Smooth muscle cell (in vitro differentiated cells): ENCODE measurements at regions not wholly inside any gene's neighbourhood (a gene's known extent, or its start where the extent isn't known, plus 50 kb on each side); places are given as distances from the start of the nearest gene placed in this dataset.

Experiments used
- DNase-seq: peaks from one replicate; lab custom pipeline; 2025; ENCODE audit not compliant: unreplicated experiment; lab: John Stamatoyannopoulos, UW
- H2AFZ ChIP-seq: fragments of 200-600 bp; sonication (generic); 2 replicates; pipeline ENCODE4 v1.6.0; 2016; ENCODE audit warnings: antibody characterized with exemption, low read depth, mild to moderate bottlenecking
- H3F3A ChIP-seq: fragments of 200-600 bp; sonication (generic); 2 replicates; pipeline ENCODE4 v1.6.0; 2017; ENCODE audit warnings: antibody characterized with exemption, low read depth
- H3K27ac ChIP-seq: fragments of 200-600 bp; sonication (generic); 2 replicates; pipeline ENCODE4 v1.5.1; 2016; ENCODE audit warnings: low read depth, mild to moderate bottlenecking
- H3K27me3 ChIP-seq: fragments of 200-600 bp; sonication (generic); 2 replicates; pipeline ENCODE4 v1.6.1; 2016; ENCODE audit warnings: low read depth, mild to moderate bottlenecking
- H3K36me3 ChIP-seq: fragments of 200-600 bp; sonication (generic); 2 replicates; pipeline ENCODE4 v1.5.1; 2016; ENCODE audit warnings: low read depth
- H3K4me1 ChIP-seq: fragments of 200-600 bp; sonication (generic); 2 replicates; pipeline ENCODE4 v1.5.1; 2016; ENCODE audit warnings: low read depth
- H3K4me2 ChIP-seq: fragments of 200-600 bp; sonication (generic); 2 replicates; pipeline ENCODE4 v1.6.0; 2016; ENCODE audit warnings: mild to moderate bottlenecking
- H3K4me3 ChIP-seq: fragments of 200-600 bp; sonication (generic); 2 replicates; pipeline ENCODE4 v1.5.1; 2016; ENCODE audit warnings: mild to moderate bottlenecking
- H3K79me2 ChIP-seq: fragments of 200-600 bp; sonication (generic); 2 replicates; pipeline ENCODE4 v1.6.0; 2016; ENCODE audit warnings: low read depth, mild to moderate bottlenecking
- H3K9ac ChIP-seq: fragments of 200-600 bp; sonication (generic); 2 replicates; pipeline ENCODE4 v1.6.0; 2016; ENCODE audit warnings: low read depth
- H3K9me3 ChIP-seq: fragments of 200-600 bp; sonication (generic); replicated peaks from 2 replicates; pipeline ENCODE4 v1.5.1; 2016; ENCODE audit warnings: low read depth
- H4K20me1 ChIP-seq: fragments of 200-600 bp; sonication (generic); 2 replicates; pipeline ENCODE4 v1.6.0; 2016; ENCODE audit warnings: low read depth
- WGBS: methylation state at CpG from one replicate; pipeline ENCODE4 v1.1.7; 2016; ENCODE audit warnings: low lambda C conversion rate; 5-methylcytosine and 5-hydroxymethylcytosine counted together
- TF ChIP-seq, protein P1 (sequence below): fragments of 200-600 bp; sonication (generic); IDR thresholded peaks from 2 replicates; pipeline ENCODE4 v1.5.1; 2017; ENCODE audit warnings: borderline replicate concordance, mild to moderate bottlenecking, antibody characterized with exemption; ENCODE audit not compliant: insufficient read depth, poor library complexity, severe bottlenecking

GRCh38 chr2:39545957-39546356, 108.9 kb upstream of the MAP4K3 start:
- TF ChIP-seq, protein P1, sequence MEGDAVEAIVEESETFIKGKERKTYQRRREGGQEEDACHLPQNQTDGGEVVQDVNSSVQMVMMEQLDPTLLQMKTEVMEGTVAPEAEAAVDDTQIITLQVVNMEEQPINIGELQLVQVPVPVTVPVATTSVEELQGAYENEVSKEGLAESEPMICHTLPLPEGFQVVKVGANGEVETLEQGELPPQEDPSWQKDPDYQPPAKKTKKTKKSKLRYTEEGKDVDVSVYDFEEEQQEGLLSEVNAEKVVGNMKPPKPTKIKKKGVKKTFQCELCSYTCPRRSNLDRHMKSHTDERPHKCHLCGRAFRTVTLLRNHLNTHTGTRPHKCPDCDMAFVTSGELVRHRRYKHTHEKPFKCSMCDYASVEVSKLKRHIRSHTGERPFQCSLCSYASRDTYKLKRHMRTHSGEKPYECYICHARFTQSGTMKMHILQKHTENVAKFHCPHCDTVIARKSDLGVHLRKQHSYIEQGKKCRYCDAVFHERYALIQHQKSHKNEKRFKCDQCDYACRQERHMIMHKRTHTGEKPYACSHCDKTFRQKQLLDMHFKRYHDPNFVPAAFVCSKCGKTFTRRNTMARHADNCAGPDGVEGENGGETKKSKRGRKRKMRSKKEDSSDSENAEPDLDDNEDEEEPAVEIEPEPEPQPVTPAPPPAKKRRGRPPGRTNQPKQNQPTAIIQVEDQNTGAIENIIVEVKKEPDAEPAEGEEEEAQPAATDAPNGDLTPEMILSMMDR = no peak
- DNase-seq = no peak
- no peaks in the 10 kb centered on the region for H3F3A ChIP-seq

GRCh38 chr2:39546409-39546808, 109.3 kb upstream of the MAP4K3 start:
- Histone ChIP-seq H3K36me3 (no peaks in the 10 kb centered on the region), H3F3A (no peaks in the 10 kb centered on the region), H3K9ac (no peak overlapping the region), H3K79me2 (no peaks in the 10 kb centered on the region), H3K4me2 (no peak overlapping the region), H3K4me1 (peaks cover 5% of the 10 kb centered on the region), H3K27me3 (no peaks in the 10 kb centered on the region), H2AFZ (no peak overlapping the region), H3K9me3 (no peaks in the 10 kb centered on the region), H3K4me3 (no peak overlapping the region), H3K27ac (no peak overlapping the region), H4K20me1 (no peaks in the 10 kb centered on the region)
- 90% methylated on average over 4 of the region's 4 CpGs for WGBS
- TF ChIP-seq, protein P1 = no peak
- DNase-seq = no peak

More at GRCh38 chr2:39545957-39546356, 108.9 kb upstream of the MAP4K3 start:
- Histone ChIP-seq H2AFZ (no peak overlapping the region), H3K27ac (no peak overlapping the region), H3K4me2 (no peak overlapping the region), H3K4me3 (no peak overlapping the region), H3K9me3 (no peaks in the 10 kb centered on the region), H4K20me1 (no peaks in the 10 kb centered on the region), H3K9ac (no peak overlapping the region), H3K79me2 (no peaks in the 10 kb centered on the region), H3K27me3 (no peaks in the 10 kb centered on the region), H3K36me3 (no peaks in the 10 kb centered on the region), H3K4me1 (peaks cover 9% of the 10 kb centered on the region)
- WGBS = 95% methylated on average over 5 of the region's 5 CpGs

GRCh38 chr2:39546937-39547336, 109.9 kb upstream of the MAP4K3 start:
- Histone ChIP-seq H3K4me3 (no peak overlapping the region), H3K9ac (no peak overlapping the region), H3K27ac (no peak overlapping the region), H3F3A (no peaks in the 10 kb centered on the region), H3K27me3 (no peaks in the 10 kb centered on the region), H2AFZ (no peak overlapping the region), H3K36me3 (no peaks in the 10 kb centered on the region), H3K79me2 (no peaks in the 10 kb centered on the region), H3K4me1 (peaks cover 5% of the 10 kb centered on the region), H4K20me1 (no peaks in the 10 kb centered on the region), H3K9me3 (no peaks in the 10 kb centered on the region), H3K4me2 (no peak overlapping the region)
- TF ChIP-seq, protein P1 = no peak
- DNase-seq = no peak
- WGBS = 83% methylated on average over 1 of the region's 1 CpG
